ENCODE measurements at regions not wholly inside any gene's neighbourhood (a gene's known extent, or its start where the extent isn't known, plus 50 kb on each side); places are given as distances from the start of the nearest gene placed in this dataset.
A peak's percentile ranks its signal among the peaks of the same experiment; 100 is the strongest.
"Not testable (repeated sequence)": the region's sequence is repeated elsewhere in the genome, so short reads cannot be mapped to it uniquely, and the experiment has no call there.

GRCh38 chr6:137625100-137625661, 131.0 kb upstream of the OLIG3 start:
- DNase-seq, result no peak

GRCh38 chr6:137625808-137626207, 131.6 kb upstream of the OLIG3 start:
- no peak for DNase-seq

DNA sequence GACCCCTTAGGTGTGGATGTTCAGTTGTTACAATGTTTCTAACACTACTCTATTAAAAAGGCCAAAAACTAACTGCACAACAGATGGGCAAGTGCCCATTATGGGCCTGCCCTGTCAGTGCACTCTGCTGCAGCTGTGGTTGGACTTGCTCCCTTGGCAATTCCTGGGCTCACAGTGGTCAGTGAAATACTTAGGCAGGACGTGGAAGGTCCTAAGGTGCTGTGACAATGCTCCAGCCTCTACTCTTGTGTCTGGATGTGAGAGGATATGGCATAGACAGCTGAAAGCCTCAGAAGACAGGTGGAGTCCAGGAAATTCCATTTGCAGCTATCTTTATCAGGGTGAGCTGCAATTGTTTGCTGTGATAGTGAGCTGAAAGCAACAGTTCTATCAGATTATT, 136.5 kb upstream of the OLIG3 start:
- no peak for DNase-seq

- no peak for DNase-seq
Observed at GRCh38 chr6:137631323-137631722, 137.1 kb upstream of the OLIG3 start.

- not testable (repeated sequence) for DNase-seq
Observed at GRCh38 chr6:137634177-137634576, 140.0 kb upstream of the OLIG3 start.

GRCh38 chr6:137637121-137637520, 142.9 kb upstream of the OLIG3 start:
- no peak for DNase-seq

GRCh38 chr6:137638926-137639706, 144.9 kb upstream of the OLIG3 start:
- no peak for DNase-seq

DNA sequence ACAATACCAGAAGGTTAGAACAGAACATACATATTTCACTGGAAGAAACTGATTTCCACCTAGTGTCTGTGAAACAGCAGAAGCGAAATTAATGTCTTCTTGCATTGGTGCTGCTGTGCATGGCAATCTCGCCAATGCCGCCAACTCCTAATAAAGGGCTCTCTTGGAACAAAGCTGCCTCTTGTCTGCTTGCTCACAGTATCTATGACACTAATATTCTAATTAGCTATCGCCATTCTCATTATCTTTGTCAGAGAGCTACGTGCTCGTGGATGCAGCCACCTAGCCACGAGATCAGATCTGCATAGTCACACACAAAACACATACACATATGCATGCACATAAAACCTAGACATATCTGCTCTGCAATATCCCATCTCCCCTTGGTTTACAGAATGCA, 145.9 kb upstream of the OLIG3 start:
- no peak for DNase-seq

GRCh38 chr6:137641474-137642077, 147.4 kb upstream of the OLIG3 start:
- peak; percentile 70 for DNase-seq

DNA sequence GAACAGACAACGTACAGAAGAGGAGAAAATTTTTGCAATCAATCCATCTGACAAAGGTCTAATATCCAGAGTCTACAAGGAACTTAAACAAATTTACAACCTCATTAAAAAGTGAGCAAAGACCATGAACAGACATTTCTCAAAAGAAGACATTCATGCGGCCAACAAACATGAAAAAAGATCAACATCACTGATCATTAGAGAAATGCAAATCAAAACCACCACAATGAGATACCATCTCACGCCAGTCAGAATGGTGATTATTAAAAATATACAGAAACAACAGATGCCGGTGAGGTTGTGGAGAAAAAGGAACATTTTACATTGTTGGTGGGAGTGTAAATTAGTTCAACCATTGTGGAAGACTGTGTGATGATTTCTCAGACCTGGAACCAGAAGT, 149.0 kb upstream of the OLIG3 start:
- DNase-seq, result not testable (repeated sequence)

DNA sequence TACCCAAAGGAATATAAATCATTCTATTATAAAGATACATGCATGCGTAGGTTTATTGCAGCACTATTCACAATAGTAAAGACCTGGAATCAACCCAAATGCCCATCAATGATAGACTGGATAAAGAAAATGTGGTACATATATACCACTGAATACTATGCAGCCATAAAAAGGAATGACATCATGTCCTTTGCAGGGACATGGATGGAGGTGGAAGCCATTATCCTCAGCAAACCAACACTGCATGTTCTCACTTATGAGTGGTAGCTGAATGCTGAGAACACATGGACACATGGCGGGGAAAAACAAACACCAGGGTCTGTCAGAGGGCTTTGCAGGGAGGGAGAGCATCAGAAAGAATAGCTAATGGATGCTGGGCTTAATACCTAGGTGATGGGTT, 149.4 kb upstream of the OLIG3 start:
- DNase-seq, result not testable (repeated sequence)

- DNase-seq, result no peak
Observed at GRCh38 chr6:137645850-137646249, 151.7 kb upstream of the OLIG3 start.

DNA sequence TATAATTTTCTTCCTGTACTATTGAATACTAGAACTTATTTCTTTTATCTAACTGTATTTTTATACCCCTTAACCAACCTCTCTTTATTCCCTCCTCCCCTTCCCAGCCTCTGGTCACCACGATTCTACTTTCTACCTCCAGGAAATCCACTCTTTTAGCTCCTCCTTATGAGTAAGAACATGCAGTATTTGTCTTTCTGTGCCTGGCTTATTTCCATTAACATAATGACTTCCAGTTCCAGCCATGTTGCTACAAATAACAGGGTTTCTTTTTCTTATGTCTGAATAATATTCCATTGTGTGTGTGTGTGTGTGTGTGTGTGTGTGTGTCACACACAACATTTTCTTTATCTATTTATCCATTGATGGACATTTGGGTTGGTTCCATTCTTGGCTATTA, 152.3 kb upstream of the OLIG3 start:
- no peak for DNase-seq

DNA sequence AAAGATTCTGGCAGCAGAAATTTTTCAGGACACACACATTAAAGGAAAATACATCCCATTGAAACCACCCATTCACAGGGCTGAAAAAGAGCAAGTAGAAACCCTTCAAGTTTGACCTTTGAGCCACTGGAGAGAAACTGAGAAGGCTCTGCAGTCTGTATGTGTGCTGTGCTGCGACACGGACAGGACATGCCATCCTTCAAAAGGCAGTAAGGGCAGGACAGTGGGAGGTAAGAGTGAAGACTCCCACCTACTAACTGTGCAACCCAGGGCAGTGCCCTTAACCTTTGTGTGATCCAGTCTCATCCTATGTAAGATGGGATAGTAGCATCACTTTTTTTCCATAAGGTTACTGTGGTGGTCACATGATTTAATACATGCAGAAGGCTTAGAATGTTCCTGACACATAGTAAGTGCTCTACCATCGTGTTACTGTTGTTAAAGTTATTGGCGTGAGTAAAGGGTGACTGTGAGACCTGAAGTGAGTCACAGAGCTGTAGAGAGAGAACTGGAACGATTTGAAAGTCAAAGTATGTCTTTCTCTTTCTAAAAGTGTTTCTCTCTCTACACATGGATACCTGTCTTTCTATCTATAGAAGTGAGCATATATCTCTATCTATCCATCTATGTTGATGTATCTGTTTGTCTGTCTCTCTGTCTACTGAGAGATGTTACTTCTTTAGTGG, 153.7 kb upstream of the OLIG3 start:
- no peak for DNase-seq

DNA sequence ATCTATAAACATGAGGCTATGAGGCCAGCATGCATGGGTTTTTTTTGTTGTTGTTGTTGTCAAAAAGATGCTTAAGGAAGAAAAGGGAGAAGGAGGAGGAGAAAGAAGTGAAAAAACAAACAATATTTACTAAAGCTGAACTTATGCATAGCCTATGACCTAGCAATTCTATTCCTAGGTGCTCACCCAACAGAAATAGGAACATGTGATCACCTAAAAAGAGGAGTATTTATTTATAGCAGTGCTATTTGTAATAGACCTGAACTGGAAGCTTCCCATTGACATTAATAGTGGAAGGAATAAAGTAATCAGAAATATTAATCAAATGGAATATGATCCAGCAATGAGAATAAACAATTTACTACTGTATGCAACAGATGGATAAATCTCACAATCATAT, 156.5 kb upstream of the OLIG3 start:
- DNase-seq, result no peak

- DNase-seq, result no peak
Observed at GRCh38 chr6:137651178-137651577, 157.0 kb upstream of the OLIG3 start.

- no peak for DNase-seq
Observed at GRCh38 chr6:137651591-137652335, 157.6 kb upstream of the OLIG3 start.

GRCh38 chr6:137652961-137653705, 158.9 kb upstream of the OLIG3 start:
- no peak for DNase-seq

- DNase-seq, result no peak
Observed at GRCh38 chr6:137653706-137654059, 159.5 kb upstream of the OLIG3 start.

DNA sequence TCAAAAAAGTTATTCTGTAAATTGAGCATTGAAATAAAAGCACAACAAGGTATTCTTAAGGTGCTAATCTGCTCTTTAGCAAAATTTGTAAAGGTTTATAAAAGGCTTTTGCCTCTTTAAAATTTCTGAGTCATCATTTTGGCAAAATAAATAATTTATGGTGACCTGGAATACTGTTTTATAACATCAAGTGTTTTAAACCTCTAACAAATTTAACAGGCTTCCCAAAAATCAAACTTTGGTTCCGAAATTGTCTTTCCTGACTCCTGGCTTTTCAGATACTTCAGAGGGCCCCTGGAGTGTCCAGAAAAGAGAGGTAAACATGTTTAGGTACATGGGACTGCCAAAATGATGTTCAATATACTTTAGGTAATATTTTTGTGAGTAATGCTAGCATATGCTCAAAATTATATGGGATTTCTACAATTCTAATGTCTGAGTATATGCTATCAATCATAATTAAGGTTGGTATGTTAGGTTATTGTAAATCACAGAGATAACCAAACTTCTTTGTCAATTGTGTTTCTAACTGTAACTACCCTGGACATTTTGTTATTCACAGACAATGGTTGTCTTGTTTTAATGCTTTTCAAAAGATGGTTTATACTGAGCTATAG, 160.3 kb upstream of the OLIG3 start:
- DNase-seq, result no peak

GRCh38 chr6:137655291-137655690, 161.1 kb upstream of the OLIG3 start:
- DNase-seq, result no peak

DNA sequence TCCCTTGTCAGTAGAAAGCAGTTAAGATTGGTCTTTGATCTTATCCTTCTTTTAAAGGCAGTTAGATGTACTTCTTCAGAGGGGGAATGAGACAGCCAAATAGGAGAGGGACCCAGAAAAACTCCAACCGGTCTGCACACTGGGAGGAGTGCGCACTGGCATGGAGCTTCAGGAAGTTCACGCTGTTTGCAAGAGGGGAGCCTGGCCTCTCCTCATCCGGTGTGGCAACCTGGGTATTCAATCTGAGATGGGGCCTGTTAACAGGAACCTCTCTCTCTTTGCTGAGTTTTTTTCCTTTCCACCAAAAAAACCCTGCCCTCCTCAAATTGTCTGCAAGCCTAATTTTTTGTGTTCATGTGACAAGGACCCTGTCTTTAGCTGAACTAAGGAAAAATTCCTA, 162.5 kb upstream of the OLIG3 start:
- no peak for DNase-seq

Measured in stimulated activated CD8-positive, alpha-beta memory T cell treated with anti-CD3 and anti-CD28 coated beads, Interleukin-4, amount 100 ng/mL, for 48 hours (primary cell).